Eye (tissue), 1 donor: ENCODE measurements at regions not wholly inside any gene's neighbourhood (a gene's known extent, or its start where the extent isn't known, plus 50 kb on each side); places are given as distances from the start of the nearest gene placed in this dataset.
"Not testable (repeated sequence)": the region's sequence is repeated elsewhere in the genome, so short reads cannot be mapped to it uniquely, and the experiment has no call there.

Source experiments
- DNase-seq: peaks from one replicate; pipeline ENCODE4 v3.0.0-alpha.2; 2015

- no peak for DNase-seq
Observed at GRCh38 chr2:184993746-184994145, 395.4 kb downstream of the ZNF804A start.

- no peak for DNase-seq
Observed at GRCh38 chr2:185006481-185006880, 408.2 kb downstream of the ZNF804A start.

- peak; percentile 4 for DNase-seq
Observed at GRCh38 chr2:185012643-185013042, 414.3 kb downstream of the ZNF804A start.

DNA sequence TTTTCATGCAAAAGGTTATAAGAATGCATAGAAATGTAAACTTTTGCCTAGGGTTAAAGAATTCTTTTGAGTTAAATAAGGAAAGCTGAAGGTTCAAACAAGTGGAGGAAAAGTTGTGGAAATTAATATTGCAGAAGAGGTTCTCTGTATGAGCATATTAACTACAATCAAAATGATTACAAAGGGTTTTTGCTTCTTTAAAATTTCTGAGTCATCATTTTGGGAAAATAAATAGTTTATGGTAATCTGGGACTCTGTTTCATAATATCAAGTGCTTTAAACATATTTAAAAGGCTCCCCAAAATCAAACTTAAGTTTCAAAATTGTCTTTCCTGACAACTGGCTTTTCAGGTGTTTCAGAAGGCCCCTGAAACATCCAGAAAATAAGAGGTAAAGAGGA lies 415.7 kb downstream of the ZNF804A start:
- no peak for DNase-seq

- DNase-seq: not testable (repeated sequence)
Observed at GRCh38 chr2:185025891-185026290, 427.6 kb downstream of the ZNF804A start.

GRCh38 chr2:185035906-185036305 lies 437.6 kb downstream of the ZNF804A start:
- DNase-seq: no peak

GRCh38 chr2:185044323-185044874 lies 446.1 kb downstream of the ZNF804A start:
- DNase-seq: no peak

- no peak for DNase-seq
Observed at GRCh38 chr2:185050804-185051203, 452.5 kb downstream of the ZNF804A start.

DNA sequence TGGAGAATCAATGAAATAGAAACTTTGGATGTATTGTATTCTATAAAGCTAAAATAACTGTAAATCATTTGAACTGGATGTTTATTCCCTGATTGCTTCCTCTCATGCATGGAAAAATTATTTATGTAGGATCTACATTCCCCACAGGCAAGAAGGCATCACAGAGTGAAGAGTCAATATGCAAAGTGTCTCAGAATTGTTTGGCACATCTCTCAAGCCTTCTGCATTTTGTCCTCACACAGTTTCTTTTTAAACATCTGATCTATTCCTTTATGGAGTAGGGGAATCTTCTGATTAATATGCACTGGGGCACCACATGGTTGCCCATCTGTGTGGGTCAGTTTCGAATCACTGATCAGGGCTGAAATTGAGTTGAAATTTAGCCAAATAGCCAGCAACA lies 465.4 kb downstream of the ZNF804A start:
- no peak for DNase-seq

DNA sequence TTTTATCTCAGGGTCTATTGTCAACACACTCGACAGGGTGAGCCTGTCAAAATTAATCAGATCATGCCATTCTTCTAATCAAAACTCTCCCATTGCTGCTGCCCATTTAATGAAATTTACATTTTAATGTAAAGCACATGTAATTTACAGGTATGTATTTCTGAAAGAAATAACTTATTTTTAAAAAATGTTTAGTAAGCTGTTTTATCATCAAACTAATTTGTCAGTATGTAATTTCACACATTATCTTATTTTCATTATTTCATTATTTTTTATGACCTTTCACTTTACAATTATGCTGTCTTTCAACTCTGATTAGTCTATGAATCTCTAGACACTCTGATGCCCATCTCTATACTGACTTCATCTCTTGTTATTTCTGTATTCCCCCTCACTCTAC lies 467.8 kb downstream of the ZNF804A start:
- peak; percentile 6 for DNase-seq

- DNase-seq: no peak
Observed at GRCh38 chr2:185069107-185069506, 470.8 kb downstream of the ZNF804A start.

- no peak for DNase-seq
Observed at GRCh38 chr2:185074156-185074555, 475.8 kb downstream of the ZNF804A start.

DNA sequence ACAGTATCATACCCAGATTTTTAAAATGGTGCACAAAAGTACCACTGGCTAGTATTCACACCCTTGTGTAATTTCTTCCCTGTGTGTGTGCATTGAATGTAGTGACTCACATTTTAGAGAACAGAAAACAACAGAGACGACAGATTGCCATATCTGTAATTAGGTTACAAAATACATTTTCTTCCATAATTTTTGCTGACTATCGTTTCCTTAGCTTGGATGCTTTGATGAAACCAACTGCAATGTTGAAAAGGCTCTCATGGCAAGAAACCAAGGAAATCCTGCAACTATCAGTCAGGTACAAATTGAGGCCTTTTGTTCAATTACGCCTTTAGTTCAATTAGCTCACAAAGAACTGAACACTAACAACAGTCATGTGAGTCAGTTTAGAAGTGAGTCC lies 484.4 kb downstream of the ZNF804A start:
- DNase-seq: no peak

DNA sequence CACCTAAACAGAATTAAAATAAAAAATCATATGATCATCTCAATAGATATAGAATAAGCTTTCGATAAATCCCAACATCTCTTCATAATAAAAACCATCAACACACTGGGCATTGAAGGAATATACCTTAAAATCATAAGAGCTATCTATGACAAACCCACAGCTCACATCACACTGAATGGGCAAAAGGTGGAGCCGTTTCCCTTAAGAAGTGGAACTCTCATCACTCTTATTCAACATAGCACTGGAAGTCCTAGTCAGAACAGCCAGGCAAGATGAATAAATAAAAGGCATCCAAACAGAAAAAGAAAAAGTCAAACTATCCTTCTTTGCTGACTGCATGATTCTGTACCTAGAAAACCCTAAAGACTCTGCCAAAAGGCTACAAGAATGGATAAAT lies 510.3 kb downstream of the ZNF804A start:
- DNase-seq: no peak

DNA sequence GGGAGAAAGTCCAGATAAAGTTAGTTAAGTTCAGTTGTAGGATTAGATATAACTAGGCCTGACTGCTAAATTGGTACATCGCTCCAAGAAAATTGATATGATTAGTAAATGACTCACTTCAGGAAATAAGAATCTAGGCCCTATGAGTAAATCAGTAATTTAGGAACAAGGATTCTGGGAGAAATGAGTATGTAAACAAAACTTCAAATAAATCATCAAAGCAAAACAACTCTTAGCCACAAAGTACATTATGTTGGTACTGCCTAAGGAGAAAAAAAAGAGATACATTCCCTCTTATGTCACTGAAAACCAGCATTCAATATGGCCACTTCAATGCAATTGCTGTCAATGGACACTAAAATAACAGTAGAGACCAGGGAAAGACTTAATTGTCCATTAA lies 529.1 kb downstream of the ZNF804A start:
- DNase-seq: no peak

GRCh38 chr2:185128346-185128745 lies 530.0 kb downstream of the ZNF804A start:
- no peak for DNase-seq

DNA sequence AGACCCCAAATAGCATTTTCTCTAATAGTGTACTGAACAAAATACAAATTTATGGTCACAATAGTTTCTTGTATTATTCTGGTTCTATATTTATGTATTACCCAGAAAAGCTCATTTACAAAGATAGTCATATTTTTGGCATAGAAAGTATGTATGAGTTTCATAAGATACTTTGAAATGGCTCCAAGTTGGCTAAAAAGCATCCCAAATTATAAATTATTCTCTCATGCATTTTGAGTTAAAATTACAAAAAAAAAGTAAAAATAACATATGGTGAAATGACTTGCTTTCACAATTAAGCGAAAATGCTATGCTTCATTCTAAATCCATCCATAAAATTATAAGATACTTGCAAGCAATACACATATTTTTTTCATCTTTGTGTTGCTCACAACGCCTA lies 530.7 kb downstream of the ZNF804A start:
- DNase-seq: no peak

- no peak for DNase-seq
Observed at GRCh38 chr2:185130685-185131084, 532.4 kb downstream of the ZNF804A start.

GRCh38 chr2:185132501-185133041 lies 534.2 kb downstream of the ZNF804A start:
- no peak for DNase-seq

DNA sequence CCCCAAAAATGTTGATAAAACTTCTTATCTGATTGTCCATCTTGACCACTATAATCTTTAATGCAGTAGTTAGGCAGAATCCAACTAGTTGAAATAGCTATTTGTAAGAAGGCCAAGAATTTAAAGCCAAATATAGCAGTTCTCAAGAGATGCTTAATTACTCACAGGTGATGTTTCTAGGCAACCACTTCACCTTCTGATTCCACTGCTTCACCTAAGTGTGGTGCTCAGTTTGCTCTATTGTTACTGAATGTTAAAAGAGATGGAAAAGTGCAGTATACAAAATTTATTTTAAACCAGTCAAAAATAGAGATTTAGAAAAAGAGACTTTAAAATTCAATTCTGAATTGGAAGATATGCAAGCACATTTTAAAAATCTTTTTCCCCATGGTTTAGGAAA lies 539.4 kb downstream of the ZNF804A start:
- no peak for DNase-seq

DNA sequence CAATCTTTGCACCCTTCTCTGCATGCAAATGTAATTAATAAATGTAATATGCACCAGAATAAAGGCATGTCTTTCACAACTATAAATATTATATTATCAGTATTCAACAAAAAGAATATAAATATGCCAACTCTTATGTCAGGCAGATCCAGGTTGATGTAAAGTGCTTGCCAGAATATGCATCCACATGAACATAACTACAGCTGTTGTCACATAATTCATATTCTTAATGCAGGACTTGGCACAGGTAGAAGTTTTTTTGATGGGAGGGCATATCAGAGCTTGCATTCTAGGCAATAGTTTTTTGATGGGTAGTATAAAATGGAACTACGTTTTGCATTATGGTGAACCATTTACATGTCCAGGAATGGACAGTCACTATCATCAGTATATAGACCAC lies 544.3 kb downstream of the ZNF804A start:
- DNase-seq: no peak

- no peak for DNase-seq
Observed at GRCh38 chr2:185144159-185144919, 546.0 kb downstream of the ZNF804A start.

GRCh38 chr2:185145316-185146121 lies 547.2 kb downstream of the ZNF804A start:
- no peak for DNase-seq

GRCh38 chr2:185147361-185147760 lies 549.0 kb downstream of the ZNF804A start:
- no peak for DNase-seq
